ENCODE measurements at regions not wholly inside any gene's neighbourhood (a gene's known extent, or its start where the extent isn't known, plus 50 kb on each side); places are given as distances from the start of the nearest gene placed in this dataset.

- no peak for TF ChIP-seq POLR2A (IDR thresholded peaks at IDR 0.05)
- no peak for TF ChIP-seq CTCF (IDR thresholded peaks at IDR 0.05)
- H3K36me3 ChIP-seq (replicated peaks in 1 of 2; ENCODE audit: insufficient read depth in 1 of 2, low read depth in 2 of 2), result no peaks in the 10 kb centered on the region
- H3K4me3 ChIP-seq, result no peak overlapping the region
- no peak overlapping the region for H3K27ac ChIP-seq
- DNase-seq, result no peak
- H3K27me3 ChIP-seq, result no peaks in the 10 kb centered on the region
- H3K4me1 ChIP-seq, result no peaks in the 10 kb centered on the region
- no peak for ATAC-seq
- intact Hi-C loops (cut with DNase I), result no loop called here
- H3K9me3 ChIP-seq, result no peaks in the 10 kb centered on the region
- 85 to 87% methylated on average over 2 of the region's 2 CpGs for WGBS, 2 donors
Observed at GRCh38 chr13:109995578-109995977, 209.2 kb upstream of the IRS2 start.

- no peaks in the 10 kb centered on the region for H3K4me1 ChIP-seq
- H3K27ac ChIP-seq, result no peak overlapping the region
- no peaks in the 10 kb centered on the region for H3K9me3 ChIP-seq
- no peaks in the 10 kb centered on the region for H3K36me3 ChIP-seq (replicated peaks in 1 of 2; ENCODE audit: insufficient read depth in 1 of 2, low read depth in 2 of 2)
- DNase-seq (no peak), ATAC-seq (no peak)
- 78 to 89% methylated on average over 6 of the region's 6 CpGs for WGBS, 2 donors
- intact Hi-C loops (cut with DNase I), result no loop called here
- TF ChIP-seq POLR2A (IDR thresholded peaks at IDR 0.05) (no peak), CTCF (IDR thresholded peaks at IDR 0.05) (no peak)
- H3K27me3 ChIP-seq, result no peaks in the 10 kb centered on the region
- H3K4me3 ChIP-seq, result no peak overlapping the region
Observed at GRCh38 chr13:109990296-109990695, 203.9 kb upstream of the IRS2 start.

GRCh38 chr13:109989686-109990085 lies 203.3 kb upstream of the IRS2 start:
- no peaks in the 10 kb centered on the region for H3K9me3 ChIP-seq
- intact Hi-C loops (cut with DNase I), result no loop called here
- H3K27ac ChIP-seq, result no peak overlapping the region
- no peak for ATAC-seq
- TF ChIP-seq CTCF (IDR thresholded peaks at IDR 0.05) (no peak), POLR2A (IDR thresholded peaks at IDR 0.05) (no peak)
- no peaks in the 10 kb centered on the region for H3K27me3 ChIP-seq
- no peaks in the 10 kb centered on the region for H3K4me1 ChIP-seq
- no peak for DNase-seq
- no peaks in the 10 kb centered on the region for H3K36me3 ChIP-seq (replicated peaks in 1 of 2; ENCODE audit: insufficient read depth in 1 of 2, low read depth in 2 of 2)
- WGBS, 2 donors, result 84 to 92% methylated on average over 3 of the region's 3 CpGs
- no peak overlapping the region for H3K4me3 ChIP-seq

- Histone ChIP-seq H3K27ac (no peak overlapping the region), H3K4me1 (no peaks in the 10 kb centered on the region), H3K9me3 (no peaks in the 10 kb centered on the region), H3K36me3 (replicated peaks in 1 of 2; ENCODE audit: insufficient read depth in 1 of 2, low read depth in 2 of 2) (no peaks in the 10 kb centered on the region), H3K27me3 (no peaks in the 10 kb centered on the region), H3K4me3 (no peak overlapping the region)
- intact Hi-C loops (cut with DNase I), result no loop called here
- WGBS, 2 donors, result 70 to 79% methylated on average over 4 of the region's 4 CpGs
- DNase-seq (no peak), ATAC-seq (no peak)
- TF ChIP-seq POLR2A (IDR thresholded peaks at IDR 0.05), result no peak
- TF ChIP-seq CTCF (IDR thresholded peaks at IDR 0.05), result no peak
Observed at GRCh38 chr13:109989155-109989554, 202.8 kb upstream of the IRS2 start.

- TF ChIP-seq CTCF (IDR thresholded peaks at IDR 0.05), result no peak
- no peak for TF ChIP-seq POLR2A (IDR thresholded peaks at IDR 0.05)
- no peak overlapping the region for H3K27ac ChIP-seq
- no peak overlapping the region for H3K4me3 ChIP-seq
- H3K4me1 ChIP-seq, result no peaks in the 10 kb centered on the region
- no peaks in the 10 kb centered on the region for H3K27me3 ChIP-seq
- WGBS, 2 donors, result 93 to 100% methylated on average over 1 of the region's 1 CpG
- DNase-seq (no peak), ATAC-seq (no peak)
- no peaks in the 10 kb centered on the region for H3K36me3 ChIP-seq (replicated peaks in 1 of 2; ENCODE audit: insufficient read depth in 1 of 2, low read depth in 2 of 2)
- no peaks in the 10 kb centered on the region for H3K9me3 ChIP-seq
- intact Hi-C loops (cut with DNase I), result no loop called here
Observed at GRCh38 chr13:109986851-109987250, 200.5 kb upstream of the IRS2 start.

Data from body of pancreas (tissue), 4 donors.